ENCODE measurements at regions not wholly inside any gene's neighbourhood (a gene's known extent, or its start where the extent isn't known, plus 50 kb on each side); places are given as distances from the start of the nearest gene placed in this dataset.

DNA sequence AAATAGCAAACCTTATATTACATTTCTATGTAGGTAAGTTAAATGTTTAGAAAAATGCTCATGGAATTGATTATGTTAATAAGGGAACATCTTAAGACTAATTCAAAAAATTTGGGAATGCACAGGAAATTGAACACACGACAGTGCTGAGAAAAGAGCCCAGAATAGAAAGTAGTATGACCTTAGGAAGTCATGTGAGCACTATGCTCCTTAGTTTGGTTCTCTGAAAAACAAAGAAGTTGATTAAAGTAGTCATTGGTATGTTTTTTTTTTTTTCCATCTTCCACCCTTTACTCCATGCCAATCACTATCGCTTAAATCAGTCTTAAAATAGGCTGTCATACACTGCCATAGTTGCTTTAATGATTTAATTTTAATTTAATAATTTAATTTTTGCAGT is 242.9 kb downstream of the ANKRD7 start:
- H3K4me1 ChIP-seq (ENCODE audit: control insufficient read depth, insufficient read depth, low read length): no peaks in the 10 kb centered on the region
- H3K36me3 ChIP-seq (ENCODE audit: control insufficient read depth, insufficient read depth, low read length): no peaks in the 10 kb centered on the region
- no peak overlapping the region for H3K27ac ChIP-seq (ENCODE audit: insufficient read depth, low read depth, low read length, poor library complexity, severe bottlenecking)
- H3K27me3 ChIP-seq (ENCODE audit: control insufficient read depth, insufficient read depth, low read length, poor library complexity, severe bottlenecking): no peaks in the 10 kb centered on the region
- H3K9me3 ChIP-seq (ENCODE audit: control insufficient read depth, low read length): no peaks in the 10 kb centered on the region
- no peak overlapping the region for H3K4me3 ChIP-seq (ENCODE audit: insufficient read depth, low read depth, low read length)
- 83 to 85% methylated on average over 1 of the region's 2 CpGs for WGBS, 2 experiments

- no peaks in the 10 kb centered on the region for H3K27me3 ChIP-seq (ENCODE audit: control insufficient read depth, insufficient read depth, low read length, poor library complexity, severe bottlenecking)
- H3K4me1 ChIP-seq (ENCODE audit: control insufficient read depth, insufficient read depth, low read length): no peaks in the 10 kb centered on the region
- 96 to 97% methylated on average over 3 of the region's 3 CpGs for WGBS, 2 experiments
- no peaks in the 10 kb centered on the region for H3K36me3 ChIP-seq (ENCODE audit: control insufficient read depth, insufficient read depth, low read length)
- H3K9me3 ChIP-seq (ENCODE audit: control insufficient read depth, low read length): no peaks in the 10 kb centered on the region
- H3K27ac ChIP-seq (ENCODE audit: insufficient read depth, low read depth, low read length, poor library complexity, severe bottlenecking): no peak overlapping the region
- H3K4me3 ChIP-seq (ENCODE audit: insufficient read depth, low read depth, low read length): no peak overlapping the region
Observed at GRCh38 chr7:118472581-118472980, 248.1 kb downstream of the ANKRD7 start.

GRCh38 chr7:118473271-118473670 is 248.8 kb downstream of the ANKRD7 start:
- Histone ChIP-seq H3K27me3 (ENCODE audit: control insufficient read depth, insufficient read depth, low read length, poor library complexity, severe bottlenecking) (no peaks in the 10 kb centered on the region), H3K4me1 (ENCODE audit: control insufficient read depth, insufficient read depth, low read length) (no peaks in the 10 kb centered on the region), H3K27ac (ENCODE audit: insufficient read depth, low read depth, low read length, poor library complexity, severe bottlenecking) (no peak overlapping the region), H3K4me3 (ENCODE audit: insufficient read depth, low read depth, low read length) (no peak overlapping the region), H3K9me3 (ENCODE audit: control insufficient read depth, low read length) (no peaks in the 10 kb centered on the region), H3K36me3 (ENCODE audit: control insufficient read depth, insufficient read depth, low read length) (no peaks in the 10 kb centered on the region)
- WGBS, 2 experiments: 93 to 94% methylated on average over 4 to 5 of the region's 5 CpGs

DNA sequence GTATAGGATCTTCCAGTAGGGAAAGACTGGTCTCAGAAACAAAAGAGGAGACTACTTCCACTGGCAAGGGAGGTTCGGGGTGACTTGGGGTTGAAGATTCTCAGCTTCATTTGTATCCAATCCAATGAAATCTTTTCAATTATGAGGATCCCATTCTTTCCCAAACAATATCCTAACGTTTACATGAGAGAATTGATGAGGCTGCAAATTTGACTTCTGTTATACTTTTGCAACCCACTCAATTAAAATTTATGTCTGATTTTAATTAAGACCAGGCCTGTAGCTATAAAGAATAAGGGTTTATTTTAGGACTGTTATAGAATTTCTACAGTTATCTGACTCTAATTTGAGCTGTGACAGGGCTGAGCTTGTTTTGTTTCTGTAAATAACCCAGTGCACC is 251.5 kb downstream of the ANKRD7 start:
- H3K27ac ChIP-seq (ENCODE audit: insufficient read depth, low read depth, low read length, poor library complexity, severe bottlenecking): no peak overlapping the region
- H3K4me3 ChIP-seq (ENCODE audit: insufficient read depth, low read depth, low read length): no peak overlapping the region
- no peaks in the 10 kb centered on the region for H3K4me1 ChIP-seq (ENCODE audit: control insufficient read depth, insufficient read depth, low read length)
- H3K27me3 ChIP-seq (ENCODE audit: control insufficient read depth, insufficient read depth, low read length, poor library complexity, severe bottlenecking): no peaks in the 10 kb centered on the region
- no peaks in the 10 kb centered on the region for H3K36me3 ChIP-seq (ENCODE audit: control insufficient read depth, insufficient read depth, low read length)
- WGBS, 2 experiments: 91 to 96% methylated on average over 2 of the region's 2 CpGs
- H3K9me3 ChIP-seq (ENCODE audit: control insufficient read depth, low read length): peaks cover 3% of the 10 kb centered on the region

DNA sequence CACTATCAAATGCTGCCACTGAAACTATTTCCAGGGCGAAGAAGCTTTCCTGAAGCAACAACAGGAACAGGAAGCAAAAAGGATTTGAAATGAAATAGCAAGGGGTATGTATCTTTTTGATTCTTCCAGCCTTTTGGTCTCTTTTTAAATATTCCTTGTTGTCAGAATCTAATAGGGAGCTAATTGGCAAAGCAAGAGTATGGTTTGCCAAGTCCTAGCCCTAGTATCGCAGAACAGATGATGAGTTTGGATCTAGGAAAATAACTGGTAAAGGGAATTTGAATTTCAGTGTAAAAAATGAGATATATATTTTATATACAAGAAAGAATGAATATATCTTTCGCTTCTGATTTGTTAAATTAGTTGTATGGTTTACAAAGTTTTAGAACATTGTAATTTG is 252.5 kb downstream of the ANKRD7 start:
- Histone ChIP-seq H3K4me1 (ENCODE audit: control insufficient read depth, insufficient read depth, low read length) (no peaks in the 10 kb centered on the region), H3K9me3 (ENCODE audit: control insufficient read depth, low read length) (peaks cover 3% of the 10 kb centered on the region), H3K4me3 (ENCODE audit: insufficient read depth, low read depth, low read length) (no peak overlapping the region), H3K27me3 (ENCODE audit: control insufficient read depth, insufficient read depth, low read length, poor library complexity, severe bottlenecking) (no peaks in the 10 kb centered on the region), H3K27ac (ENCODE audit: insufficient read depth, low read depth, low read length, poor library complexity, severe bottlenecking) (no peak overlapping the region), H3K36me3 (ENCODE audit: control insufficient read depth, insufficient read depth, low read length) (no peaks in the 10 kb centered on the region)
- 93 to 100% methylated on average over 2 to 3 of the region's 3 CpGs for WGBS, 2 experiments

GRCh38 chr7:118478236-118478635 is 253.7 kb downstream of the ANKRD7 start:
- Histone ChIP-seq H3K27ac (ENCODE audit: insufficient read depth, low read depth, low read length, poor library complexity, severe bottlenecking) (no peak overlapping the region), H3K27me3 (ENCODE audit: control insufficient read depth, insufficient read depth, low read length, poor library complexity, severe bottlenecking) (no peaks in the 10 kb centered on the region), H3K36me3 (ENCODE audit: control insufficient read depth, insufficient read depth, low read length) (no peaks in the 10 kb centered on the region), H3K4me3 (ENCODE audit: insufficient read depth, low read depth, low read length) (no peak overlapping the region), H3K4me1 (ENCODE audit: control insufficient read depth, insufficient read depth, low read length) (no peaks in the 10 kb centered on the region), H3K9me3 (ENCODE audit: control insufficient read depth, low read length) (peaks cover 3% of the 10 kb centered on the region)
- WGBS, 2 experiments: 92 to 96% methylated on average over 4 of the region's 4 CpGs

- Histone ChIP-seq H3K27me3 (ENCODE audit: control insufficient read depth, insufficient read depth, low read length, poor library complexity, severe bottlenecking) (no peaks in the 10 kb centered on the region), H3K36me3 (ENCODE audit: control insufficient read depth, insufficient read depth, low read length) (no peaks in the 10 kb centered on the region), H3K9me3 (ENCODE audit: control insufficient read depth, low read length) (peaks cover 3% of the 10 kb centered on the region), H3K27ac (ENCODE audit: insufficient read depth, low read depth, low read length, poor library complexity, severe bottlenecking) (no peak overlapping the region), H3K4me1 (ENCODE audit: control insufficient read depth, insufficient read depth, low read length) (no peaks in the 10 kb centered on the region), H3K4me3 (ENCODE audit: insufficient read depth, low read depth, low read length) (no peak overlapping the region)
- 91 to 100% methylated on average over 2 of the region's 2 CpGs for WGBS, 2 experiments
Observed at GRCh38 chr7:118478931-118479330, 254.4 kb downstream of the ANKRD7 start.

GRCh38 chr7:118492466-118492865 is 268.0 kb downstream of the ANKRD7 start:
- Histone ChIP-seq H3K9me3 (ENCODE audit: control insufficient read depth, low read length) (no peaks in the 10 kb centered on the region), H3K27ac (ENCODE audit: insufficient read depth, low read depth, low read length, poor library complexity, severe bottlenecking) (no peak overlapping the region), H3K36me3 (ENCODE audit: control insufficient read depth, insufficient read depth, low read length) (no peaks in the 10 kb centered on the region), H3K4me1 (ENCODE audit: control insufficient read depth, insufficient read depth, low read length) (no peaks in the 10 kb centered on the region), H3K4me3 (ENCODE audit: insufficient read depth, low read depth, low read length) (no peak overlapping the region), H3K27me3 (ENCODE audit: control insufficient read depth, insufficient read depth, low read length, poor library complexity, severe bottlenecking) (no peaks in the 10 kb centered on the region)
- 89 to 93% methylated on average over 5 of the region's 5 CpGs for WGBS, 2 experiments

DNA sequence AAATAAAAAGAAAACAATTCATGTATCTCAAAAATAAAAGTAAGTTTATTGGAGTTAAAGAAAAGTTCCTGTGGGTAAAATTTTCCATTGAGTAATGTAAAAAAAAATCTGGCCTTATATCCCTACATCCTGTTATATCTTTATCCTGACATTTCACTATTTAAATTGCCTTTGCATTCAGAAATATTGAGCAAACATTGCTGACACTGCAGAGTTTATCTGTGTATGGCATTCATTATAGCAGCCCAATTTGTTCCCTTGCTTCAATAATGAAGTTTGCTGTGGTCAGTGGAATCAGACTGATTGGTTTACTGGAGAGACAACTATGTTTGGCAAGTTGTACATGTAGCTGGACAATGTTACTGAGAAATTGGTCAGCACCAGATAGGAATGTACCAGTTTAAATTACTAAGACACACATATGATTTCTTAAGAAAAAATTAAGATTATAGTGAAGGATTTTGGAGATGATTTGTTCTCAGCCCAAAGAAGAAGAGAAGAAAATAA is 271.7 kb downstream of the ANKRD7 start:
- Histone ChIP-seq H3K36me3 (ENCODE audit: control insufficient read depth, insufficient read depth, low read length) (no peaks in the 10 kb centered on the region), H3K4me3 (ENCODE audit: insufficient read depth, low read depth, low read length) (no peak overlapping the region), H3K27ac (ENCODE audit: insufficient read depth, low read depth, low read length, poor library complexity, severe bottlenecking) (no peak overlapping the region), H3K9me3 (ENCODE audit: control insufficient read depth, low read length) (no peaks in the 10 kb centered on the region), H3K27me3 (ENCODE audit: control insufficient read depth, insufficient read depth, low read length, poor library complexity, severe bottlenecking) (no peaks in the 10 kb centered on the region), H3K4me1 (ENCODE audit: control insufficient read depth, insufficient read depth, low read length) (no peaks in the 10 kb centered on the region)

- no peaks in the 10 kb centered on the region for H3K9me3 ChIP-seq (ENCODE audit: control insufficient read depth, low read length)
- no peak overlapping the region for H3K4me3 ChIP-seq (ENCODE audit: insufficient read depth, low read depth, low read length)
- H3K27ac ChIP-seq (ENCODE audit: insufficient read depth, low read depth, low read length, poor library complexity, severe bottlenecking): no peak overlapping the region
- WGBS, 2 experiments: 92% methylated on average over 3 of the region's 3 CpGs
- H3K36me3 ChIP-seq (ENCODE audit: control insufficient read depth, insufficient read depth, low read length): no peaks in the 10 kb centered on the region
- H3K4me1 ChIP-seq (ENCODE audit: control insufficient read depth, insufficient read depth, low read length): no peaks in the 10 kb centered on the region
- no peaks in the 10 kb centered on the region for H3K27me3 ChIP-seq (ENCODE audit: control insufficient read depth, insufficient read depth, low read length, poor library complexity, severe bottlenecking)
Observed at GRCh38 chr7:118502235-118502634, 277.7 kb downstream of the ANKRD7 start.

GRCh38 chr7:118511146-118511545 is 286.6 kb downstream of the ANKRD7 start:
- H3K4me1 ChIP-seq (ENCODE audit: control insufficient read depth, insufficient read depth, low read length): no peaks in the 10 kb centered on the region
- no peak overlapping the region for H3K4me3 ChIP-seq (ENCODE audit: insufficient read depth, low read depth, low read length)
- 91% methylated on average over 2 of the region's 2 CpGs; no CpG with 5 or more reads in 1 of the 2 experiments for WGBS, 2 experiments
- no peak overlapping the region for H3K27ac ChIP-seq (ENCODE audit: insufficient read depth, low read depth, low read length, poor library complexity, severe bottlenecking)
- H3K9me3 ChIP-seq (ENCODE audit: control insufficient read depth, low read length): no peaks in the 10 kb centered on the region
- H3K36me3 ChIP-seq (ENCODE audit: control insufficient read depth, insufficient read depth, low read length): no peaks in the 10 kb centered on the region
- no peaks in the 10 kb centered on the region for H3K27me3 ChIP-seq (ENCODE audit: control insufficient read depth, insufficient read depth, low read length, poor library complexity, severe bottlenecking)

Data from ectodermal cell (in vitro differentiated cells).